GM20000 (cell line): ENCODE measurements at regions not wholly inside any gene's neighbourhood (a gene's known extent, or its start where the extent isn't known, plus 50 kb on each side); places are given as distances from the start of the nearest gene placed in this dataset.

Experiments used
- DNase-seq: peaks from one replicate; pipeline ENCODE4 v3.0.0; 2012; ENCODE audit warnings: low spot score
- TF ChIP-seq, protein P1 (sequence below): IDR thresholded peaks from 2 replicates; pipeline ENCODE4 v1.5.1; 2012; ENCODE audit warnings: mild to moderate bottlenecking, control low read depth; ENCODE audit errors: extremely low read depth, missing control alignments

DNA sequence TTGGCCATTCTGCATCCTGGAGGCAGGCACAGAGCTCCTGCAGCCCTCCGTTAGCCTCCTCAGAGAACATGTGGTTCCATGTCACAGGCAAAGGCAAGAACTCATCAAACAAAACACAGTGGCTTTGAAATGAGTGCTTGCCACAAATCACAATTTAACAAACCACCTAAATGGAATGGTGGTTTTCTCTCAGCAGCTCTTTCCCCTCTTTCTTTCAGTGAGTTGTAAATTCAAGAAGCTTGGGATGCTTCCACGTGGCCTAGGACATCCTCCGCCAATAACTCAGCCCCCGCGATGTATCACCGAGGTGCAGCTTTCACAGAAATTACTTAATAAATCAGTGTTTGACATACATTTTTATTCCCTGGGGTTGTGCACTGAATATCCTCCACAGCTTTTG lies 65.4 kb upstream of the RFC3 start:
- DNase-seq: no peak
- TF ChIP-seq, protein P1, sequence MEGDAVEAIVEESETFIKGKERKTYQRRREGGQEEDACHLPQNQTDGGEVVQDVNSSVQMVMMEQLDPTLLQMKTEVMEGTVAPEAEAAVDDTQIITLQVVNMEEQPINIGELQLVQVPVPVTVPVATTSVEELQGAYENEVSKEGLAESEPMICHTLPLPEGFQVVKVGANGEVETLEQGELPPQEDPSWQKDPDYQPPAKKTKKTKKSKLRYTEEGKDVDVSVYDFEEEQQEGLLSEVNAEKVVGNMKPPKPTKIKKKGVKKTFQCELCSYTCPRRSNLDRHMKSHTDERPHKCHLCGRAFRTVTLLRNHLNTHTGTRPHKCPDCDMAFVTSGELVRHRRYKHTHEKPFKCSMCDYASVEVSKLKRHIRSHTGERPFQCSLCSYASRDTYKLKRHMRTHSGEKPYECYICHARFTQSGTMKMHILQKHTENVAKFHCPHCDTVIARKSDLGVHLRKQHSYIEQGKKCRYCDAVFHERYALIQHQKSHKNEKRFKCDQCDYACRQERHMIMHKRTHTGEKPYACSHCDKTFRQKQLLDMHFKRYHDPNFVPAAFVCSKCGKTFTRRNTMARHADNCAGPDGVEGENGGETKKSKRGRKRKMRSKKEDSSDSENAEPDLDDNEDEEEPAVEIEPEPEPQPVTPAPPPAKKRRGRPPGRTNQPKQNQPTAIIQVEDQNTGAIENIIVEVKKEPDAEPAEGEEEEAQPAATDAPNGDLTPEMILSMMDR: no peak

DNA sequence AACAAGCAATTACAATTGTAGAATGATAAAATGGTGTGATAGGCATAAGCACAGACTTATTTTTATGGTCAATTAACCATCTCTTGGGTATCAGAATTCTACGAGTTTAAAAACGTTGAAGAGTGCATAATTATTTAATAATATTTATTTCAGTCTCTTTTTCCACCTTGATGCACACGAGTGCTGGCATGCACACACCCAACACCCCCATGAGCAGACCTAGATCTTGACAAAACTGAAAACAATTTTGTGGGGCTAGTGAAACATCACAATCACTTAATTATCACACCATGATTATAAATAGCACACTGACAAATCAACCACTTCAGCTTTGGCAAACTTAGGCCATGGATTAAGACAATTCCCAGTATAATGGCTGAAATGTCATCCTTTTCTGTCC lies 61.0 kb upstream of the RFC3 start:
- no peak for DNase-seq
- TF ChIP-seq, protein P1: no peak

DNA sequence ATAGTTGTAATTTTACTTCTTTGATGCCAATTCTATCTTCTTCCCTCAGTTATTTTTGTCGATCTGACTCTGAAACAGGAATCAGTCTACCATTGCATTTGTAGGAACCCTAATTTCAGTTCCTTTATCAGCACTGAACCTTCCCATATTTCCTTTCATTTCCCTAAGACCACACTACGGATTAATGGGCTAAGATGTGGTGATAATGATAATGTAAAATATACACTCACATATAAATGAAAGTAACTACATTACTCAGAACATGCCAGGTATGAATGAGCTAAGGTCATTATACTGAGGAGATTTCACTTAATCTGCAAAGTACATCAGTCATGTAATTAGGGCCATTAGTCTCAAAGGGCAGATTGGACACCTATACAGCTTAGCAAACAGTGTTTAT lies 60.2 kb upstream of the RFC3 start:
- no peak for DNase-seq
- TF ChIP-seq, protein P1: no peak

DNA sequence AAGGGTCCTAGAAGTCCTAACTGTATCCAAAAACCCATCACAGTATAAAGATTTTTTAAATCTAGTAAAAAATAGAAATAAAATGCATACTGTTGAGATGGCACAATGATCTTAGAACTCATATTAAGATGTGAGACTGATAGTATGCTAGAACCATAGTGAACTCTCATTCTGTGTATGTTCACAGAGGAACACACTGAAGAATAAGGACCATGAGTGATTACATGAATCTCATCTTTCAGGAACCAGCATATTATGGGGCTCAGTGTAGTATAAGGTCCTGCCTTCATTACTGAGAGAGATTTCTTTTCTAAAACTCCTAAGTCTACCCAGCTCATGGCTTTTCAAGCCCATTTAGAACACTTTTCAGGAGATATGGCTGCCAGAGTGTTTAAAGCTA lies 59.8 kb upstream of the RFC3 start:
- TF ChIP-seq, protein P1: no peak
- no peak for DNase-seq

DNA sequence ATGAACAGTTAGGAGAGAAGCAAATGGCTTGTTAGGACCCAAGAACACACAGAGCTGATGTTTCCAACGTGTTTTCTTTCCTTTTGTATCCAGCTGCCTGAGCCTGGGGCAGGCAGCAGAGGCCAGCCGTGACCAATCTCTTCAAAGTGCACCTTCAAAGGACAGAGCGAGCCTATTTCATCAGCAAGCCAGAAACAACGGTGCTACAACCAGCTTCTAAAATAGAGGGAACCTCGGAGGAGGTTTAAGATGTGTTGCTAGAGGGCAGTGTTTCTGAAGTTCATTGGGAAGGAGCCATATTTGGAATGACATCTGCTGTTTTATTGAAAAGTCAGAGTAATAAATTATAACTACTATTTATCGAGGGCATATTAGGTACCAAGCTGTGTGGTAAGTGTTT lies 56.2 kb upstream of the RFC3 start:
- TF ChIP-seq, protein P1: no peak
- DNase-seq: no peak

DNA sequence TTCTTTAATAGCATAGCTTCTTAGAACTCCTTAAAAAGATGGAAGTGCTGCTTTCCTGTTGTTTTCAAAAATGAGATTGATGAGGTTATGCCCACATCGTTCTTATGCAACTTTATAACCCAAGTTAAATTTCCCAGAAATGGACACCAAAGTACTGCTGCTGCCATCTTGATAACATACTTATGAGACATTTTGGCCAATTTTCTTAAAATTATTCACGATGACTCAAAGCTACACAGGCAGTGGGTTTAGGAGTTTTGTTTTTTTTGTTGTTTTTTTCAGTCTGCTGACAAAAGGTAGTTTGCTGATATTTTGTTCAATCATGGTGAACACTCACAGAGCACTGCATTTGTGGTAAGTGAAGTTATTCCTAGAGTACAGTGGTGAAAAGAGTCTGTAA lies 54.9 kb upstream of the RFC3 start:
- TF ChIP-seq, protein P1: no peak
- no peak for DNase-seq

DNA sequence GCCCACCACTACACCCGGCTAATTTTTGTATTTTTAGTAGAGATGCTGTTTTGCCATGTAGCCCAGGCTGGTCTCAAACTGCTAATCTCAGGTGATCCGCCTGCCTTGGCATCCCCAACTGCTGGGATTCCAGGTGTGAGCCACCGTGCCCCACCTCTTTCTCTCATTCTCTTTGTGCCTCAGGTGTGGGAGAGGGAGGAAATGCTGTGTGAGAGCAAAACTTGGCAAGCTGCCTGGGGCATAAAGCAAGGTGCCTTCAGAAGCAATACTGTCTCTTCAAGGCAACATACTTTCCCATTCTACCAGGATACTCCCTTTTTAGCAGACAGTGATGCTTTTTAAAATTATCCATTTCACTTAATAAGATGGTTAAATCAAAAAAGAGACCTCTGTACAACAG lies 53.2 kb upstream of the RFC3 start:
- TF ChIP-seq, protein P1: no peak
- DNase-seq: no peak
